ENCODE measurements at regions not wholly inside any gene's neighbourhood (a gene's known extent, or its start where the extent isn't known, plus 50 kb on each side); places are given as distances from the start of the nearest gene placed in this dataset.

DNA sequence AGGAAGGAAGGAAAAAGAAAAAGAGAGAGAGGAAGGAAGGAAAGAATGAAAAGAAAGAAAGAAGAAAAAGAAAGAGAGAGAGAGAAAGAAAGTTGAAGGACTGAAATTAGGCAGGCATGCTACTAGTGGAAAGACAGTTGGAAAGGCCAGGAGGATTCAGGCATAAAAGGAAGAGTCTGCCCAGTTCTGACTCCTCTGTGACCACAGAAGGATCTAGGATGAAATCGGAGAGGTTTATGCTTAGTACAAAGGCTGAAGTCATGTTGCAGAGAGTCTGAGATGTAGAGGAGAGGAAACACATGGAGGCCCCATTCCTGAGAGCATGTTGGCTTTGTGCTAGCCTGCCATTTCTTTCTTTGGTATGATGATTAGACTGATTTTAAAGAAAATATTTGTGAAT is 246.5 kb upstream of the ARGLU1 start:
- no peak for DNase-seq
- ATAC-seq, result no peak
- H3K4me1 ChIP-seq, result no peaks in the 10 kb centered on the region
- intact Hi-C loops (cut with DNase I), result no loop called here
- no peaks in the 10 kb centered on the region for H3K9me3 ChIP-seq
- no peaks in the 10 kb centered on the region for H3K27me3 ChIP-seq (ENCODE audit: low read depth)
- no peaks in the 10 kb centered on the region for H3K36me3 ChIP-seq
- no peak overlapping the region for H3K27ac ChIP-seq
- TF ChIP-seq, protein P1, sequence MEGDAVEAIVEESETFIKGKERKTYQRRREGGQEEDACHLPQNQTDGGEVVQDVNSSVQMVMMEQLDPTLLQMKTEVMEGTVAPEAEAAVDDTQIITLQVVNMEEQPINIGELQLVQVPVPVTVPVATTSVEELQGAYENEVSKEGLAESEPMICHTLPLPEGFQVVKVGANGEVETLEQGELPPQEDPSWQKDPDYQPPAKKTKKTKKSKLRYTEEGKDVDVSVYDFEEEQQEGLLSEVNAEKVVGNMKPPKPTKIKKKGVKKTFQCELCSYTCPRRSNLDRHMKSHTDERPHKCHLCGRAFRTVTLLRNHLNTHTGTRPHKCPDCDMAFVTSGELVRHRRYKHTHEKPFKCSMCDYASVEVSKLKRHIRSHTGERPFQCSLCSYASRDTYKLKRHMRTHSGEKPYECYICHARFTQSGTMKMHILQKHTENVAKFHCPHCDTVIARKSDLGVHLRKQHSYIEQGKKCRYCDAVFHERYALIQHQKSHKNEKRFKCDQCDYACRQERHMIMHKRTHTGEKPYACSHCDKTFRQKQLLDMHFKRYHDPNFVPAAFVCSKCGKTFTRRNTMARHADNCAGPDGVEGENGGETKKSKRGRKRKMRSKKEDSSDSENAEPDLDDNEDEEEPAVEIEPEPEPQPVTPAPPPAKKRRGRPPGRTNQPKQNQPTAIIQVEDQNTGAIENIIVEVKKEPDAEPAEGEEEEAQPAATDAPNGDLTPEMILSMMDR (IDR thresholded peaks at IDR 0.05), result no peak
- H3K4me3 ChIP-seq, result no peak overlapping the region

DNA sequence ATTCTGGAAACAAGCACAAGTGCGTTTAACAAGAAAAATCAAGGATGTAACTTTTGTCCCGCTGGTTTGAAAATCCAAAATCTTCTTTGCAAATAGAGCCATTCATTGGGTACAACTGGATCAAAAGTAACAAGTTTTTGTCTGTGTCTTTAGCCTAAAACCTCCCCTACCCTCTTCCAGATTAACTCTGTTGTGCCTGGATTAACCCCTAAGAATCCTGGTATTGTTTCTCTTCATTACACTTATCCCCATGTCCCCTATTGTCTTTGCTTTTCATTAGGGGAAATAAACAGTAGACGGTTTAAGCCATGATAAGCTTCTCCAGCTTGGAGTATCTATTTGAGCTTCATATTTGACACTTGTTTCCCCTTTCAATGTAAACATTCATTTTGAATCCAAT is 242.1 kb upstream of the ARGLU1 start:
- no peak for ATAC-seq
- Histone ChIP-seq H3K4me1 (no peaks in the 10 kb centered on the region), H3K27me3 (ENCODE audit: low read depth) (no peaks in the 10 kb centered on the region), H3K27ac (no peak overlapping the region), H3K9me3 (no peaks in the 10 kb centered on the region), H3K4me3 (no peak overlapping the region), H3K36me3 (no peaks in the 10 kb centered on the region)
- TF ChIP-seq, protein P1 (IDR thresholded peaks at IDR 0.05), result no peak
- DNase-seq, result no peak
- intact Hi-C loops (cut with DNase I), result no loop called here

DNA sequence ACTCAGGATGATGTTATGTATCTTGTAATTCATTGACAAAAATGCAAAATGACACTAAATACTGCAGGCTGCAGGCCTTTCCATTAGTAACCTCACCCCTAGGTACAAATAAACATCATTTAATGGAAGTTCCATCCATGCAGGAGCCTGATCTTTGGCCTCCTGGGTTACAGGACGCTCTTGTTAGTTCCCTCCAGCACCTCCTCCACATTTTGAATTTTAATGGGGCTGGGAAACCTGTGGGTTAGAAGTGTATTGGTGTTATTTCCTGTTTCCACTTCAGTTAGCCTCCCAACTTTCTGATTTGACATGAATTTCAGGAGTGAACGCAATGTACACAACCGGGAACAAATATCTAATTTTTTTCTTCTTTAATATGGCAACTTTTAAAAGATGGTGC is 237.1 kb upstream of the ARGLU1 start:
- no peak for DNase-seq
- H3K27ac ChIP-seq, result no peak overlapping the region
- ATAC-seq, result no peak
- H3K4me3 ChIP-seq, result no peak overlapping the region
- no peaks in the 10 kb centered on the region for H3K27me3 ChIP-seq (ENCODE audit: low read depth)
- no peaks in the 10 kb centered on the region for H3K4me1 ChIP-seq
- intact Hi-C loops (cut with DNase I), result no loop called here
- H3K36me3 ChIP-seq, result no peaks in the 10 kb centered on the region
- TF ChIP-seq, protein P1 (IDR thresholded peaks at IDR 0.05), result no peak
- no peaks in the 10 kb centered on the region for H3K9me3 ChIP-seq

DNA sequence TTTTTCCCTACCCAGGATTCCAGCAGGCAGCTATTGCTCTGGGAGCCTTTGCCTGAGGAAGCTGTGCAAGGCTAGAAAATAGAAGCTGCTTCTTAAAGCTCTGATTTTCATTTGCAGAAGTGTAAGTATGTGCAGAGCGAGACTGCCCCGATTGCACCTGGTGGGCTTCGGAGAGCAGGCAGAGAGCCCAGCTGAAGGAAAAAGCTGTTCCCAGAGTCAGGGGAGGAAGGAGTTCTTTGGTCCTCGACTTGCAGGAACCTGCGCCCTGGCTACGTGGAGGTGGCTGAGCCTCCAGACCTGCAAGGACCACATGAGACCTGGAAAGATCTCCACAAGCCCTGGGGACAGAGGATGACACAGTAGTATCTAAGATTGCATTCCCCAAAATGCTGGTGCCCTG is 235.0 kb upstream of the ARGLU1 start:
- Histone ChIP-seq H3K9me3 (no peaks in the 10 kb centered on the region), H3K36me3 (no peaks in the 10 kb centered on the region), H3K27ac (no peak overlapping the region), H3K4me3 (no peak overlapping the region), H3K27me3 (ENCODE audit: low read depth) (no peaks in the 10 kb centered on the region), H3K4me1 (no peaks in the 10 kb centered on the region)
- DNase-seq (no peak), ATAC-seq (no peak)
- intact Hi-C loops (cut with DNase I), result no loop called here
- TF ChIP-seq, protein P1 (IDR thresholded peaks at IDR 0.05), result no peak

- TF ChIP-seq, protein P1 (IDR thresholded peaks at IDR 0.05), result no peak
- Histone ChIP-seq H3K27ac (no peak overlapping the region), H3K4me3 (no peak overlapping the region), H3K27me3 (ENCODE audit: low read depth) (no peaks in the 10 kb centered on the region), H3K9me3 (no peaks in the 10 kb centered on the region), H3K36me3 (no peaks in the 10 kb centered on the region), H3K4me1 (no peaks in the 10 kb centered on the region)
- ATAC-seq (no peak), DNase-seq (no peak)
- intact Hi-C loops (cut with DNase I), result no loop called here
Measured at GRCh38 chr13:106799781-106800335, 231.9 kb upstream of the ARGLU1 start.

Measured in lower lobe of right lung (tissue), 2 donors.